K562 (cell line): ENCODE measurements at regions not wholly inside any gene's neighbourhood (a gene's known extent, or its start where the extent isn't known, plus 50 kb on each side); places are given as distances from the start of the nearest gene placed in this dataset.

Source experiments
- ATAC-seq: fragments of 200-7000 bp; cut with Tn5 transposase; 3 replicates; pipeline ENCODE4 v1.9.1; 2020; ENCODE audit warnings: moderate library complexity
- BruUV-seq: library from RNA; stranded (reverse); fragments of 400-500 nt; replicated peaks from 2 replicates; lab custom pipeline; 2021; lab: Mats Ljungman, UMichigan
- CTCF ChIA-PET: fragments of 300-600 bp; formaldehyde crosslinking; extraction: SDS; loops from one replicate; lab custom pipeline; 2021; ENCODE audit warnings: low intra/inter-chr PET ratio; lab: Yijun Ruan, JAX
- POLR2A ChIA-PET: fragments of 300-600, 350-650 bp; sonication (Branson Sonifier 250); formaldehyde crosslinking; extraction: SDS; loops from one replicate; lab custom pipeline; 2021; ENCODE audit warnings: antibody characterized with exemption, inconsistent platforms; lab: Yijun Ruan, JAX
- DNase-seq, 4 experiments: peaks; one replicate each; pipeline versions ENCODE4 v3.0.0 to v3.0.0-alpha.2; 2011 to 2018; ENCODE audit warnings: low spot score in 3 of 4, mixed read lengths in 3 of 4; ENCODE audit errors: extremely low read depth in 1 of 4
- FAIRE-seq: peaks from 2 replicates; lab custom pipeline; 2011; peaks lifted over from hg19 to GRCh38; lab: Jason Lieb, UNC
- H2AFZ ChIP-seq: 2 replicates; pipeline ENCODE4 v1.6.0; 2011; ENCODE audit warnings: low read depth, low read length, control low read depth, inconsistent platforms
- H3K27ac ChIP-seq: fragments of 200-600 bp; 3 replicates; pipeline ENCODE4 v1.8.0; 2011; ENCODE audit warnings: low read depth, mild to moderate bottlenecking, control low read depth, inconsistent platforms, low read length, moderate library complexity, mixed read lengths; ENCODE audit errors: extremely low read depth
- H3K27me3 ChIP-seq, 2 experiments: fragments of 300-600 bp in 1 of 2; 2 replicates in 1 of 2; 3 replicates in 1 of 2; pipeline versions ENCODE4 v1.6.0 to v1.8.0; 2011; ENCODE audit warnings: inconsistent platforms in 2 of 2, low read length in 2 of 2, mild to moderate bottlenecking in 1 of 2, mixed read lengths in 1 of 2, moderate library complexity in 1 of 2; ENCODE audit not compliant: control insufficient read depth in 2 of 2, insufficient read depth in 2 of 2
- H3K36me3 ChIP-seq: fragments of 300-600 bp; 3 replicates; pipeline ENCODE4 v1.8.0; 2011; ENCODE audit warnings: mild to moderate bottlenecking, low read length, inconsistent platforms; ENCODE audit not compliant: control insufficient read depth, insufficient read depth
- H3K4me1 ChIP-seq, 2 experiments: fragments of 200-600 bp in 1 of 2; replicated peaks in 1 of 2; 2 replicates in 1 of 2; 3 replicates in 1 of 2; pipeline versions ENCODE4 v1.5.1 to v1.8.0; 2011; ENCODE audit warnings: inconsistent platforms in 2 of 2, low read length in 2 of 2, mild to moderate bottlenecking in 1 of 2, mixed read lengths in 1 of 2, moderate library complexity in 1 of 2; ENCODE audit not compliant: control insufficient read depth in 2 of 2, insufficient read depth in 2 of 2
- H3K4me2 ChIP-seq: 2 replicates; pipeline ENCODE4 v1.6.1; 2011; ENCODE audit warnings: low read length, control low read depth, inconsistent platforms, mixed read lengths; ENCODE audit not compliant: insufficient read depth
- H3K4me3 ChIP-seq: fragments of 200-600 bp; sonication (generic), shearing (Covaris generic); 2 replicates; pipeline ENCODE4 v1.5.1; 2016; ENCODE audit warnings: control low read depth, inconsistent platforms
- H3K79me2 ChIP-seq: fragments of 200-600 bp; 3 replicates; pipeline ENCODE4 v1.8.0; 2011; ENCODE audit warnings: low read length, inconsistent platforms; ENCODE audit not compliant: control insufficient read depth, insufficient read depth
- H3K9ac ChIP-seq, 2 experiments: 2 replicates each; pipeline versions ENCODE4 v1.6.0 to v1.6.1; 2011; ENCODE audit warnings: low read depth in 2 of 2, low read length in 2 of 2, control low read depth in 1 of 2, inconsistent platforms in 1 of 2, mild to moderate bottlenecking in 1 of 2, mixed read lengths in 1 of 2; ENCODE audit not compliant: insufficient read depth in 1 of 2
- H3K9me1 ChIP-seq: one replicate; pipeline ENCODE4 v1.6.0; 2011; ENCODE audit warnings: inconsistent platforms, mild to moderate bottlenecking, low read length, moderate library complexity; ENCODE audit not compliant: control insufficient read depth, insufficient read depth
- H3K9me3 ChIP-seq: replicated peaks from 2 replicates; pipeline ENCODE4 v1.5.1; 2011; ENCODE audit warnings: low read depth, low read length, inconsistent platforms; ENCODE audit not compliant: control insufficient read depth, insufficient read depth
- H4K20me1 ChIP-seq: replicated peaks from 2 replicates; pipeline ENCODE4 v1.6.1; 2011; ENCODE audit warnings: low read length, inconsistent platforms, mixed read lengths; ENCODE audit not compliant: control insufficient read depth, insufficient read depth
- CEBPB ChIP-seq: fragments of 450-650 bp; IDR thresholded peaks from 2 replicates; pipeline ENCODE4 v1.6.1; 2016; ENCODE audit warnings: missing genetic modification characterization, missing compliant biosample characterization
- CEBPG ChIP-seq, 3 experiments: fragments of 200-800 bp in 1 of 3; sonication (Bioruptor generic) in 1 of 3; sonication (generic) in 1 of 3; formaldehyde crosslinking in 1 of 3; IDR thresholded peaks in 2 of 3; conservative IDR thresholded peaks in 1 of 3; 2 replicates each; pipeline versions ENCODE4 v1.6.1 to v1.8.0; 2016 to 2022; ENCODE audit warnings: missing compliant biosample characterization in 2 of 3, missing genetic modification characterization in 2 of 3, mild to moderate bottlenecking in 1 of 3, missing genetic modification reagents in 1 of 3
- E2F3 ChIP-seq: fragments of 250-450 bp; sonication (Bioruptor Pico); IDR thresholded peaks from 2 replicates; pipeline ENCODE4 v1.4.0; 2020; ENCODE audit warnings: mild to moderate bottlenecking
- HNRNPL ChIP-seq: fragments of 200-400 bp; formaldehyde crosslinking; IDR thresholded peaks from 2 replicates; pipeline ENCODE4 v1.6.1; 2017; ENCODE audit warnings: low read depth, mild to moderate bottlenecking, low read length
- KLF10 ChIP-seq: fragments of 250-450 bp; sonication (Bioruptor Pico); IDR thresholded peaks from 2 replicates; pipeline ENCODE4 v1.6.1; 2021; ENCODE audit warnings: matching md5 sums
- NCOA6 ChIP-seq: fragments of 450-650 bp; IDR thresholded peaks from 2 replicates; pipeline ENCODE4 v1.6.1; 2017; ENCODE audit warnings: mild to moderate bottlenecking
- RBM15 ChIP-seq: fragments of 200-400 bp; formaldehyde crosslinking; IDR thresholded peaks from 2 replicates; pipeline ENCODE4 v1.6.1; 2018; ENCODE audit warnings: mild to moderate bottlenecking, low read length, moderate library complexity; ENCODE audit not compliant: insufficient read depth
- SMAD4 ChIP-seq: fragments of 250-450 bp; sonication (Bioruptor Pico); conservative IDR thresholded peaks from 2 replicates; pipeline ENCODE4 v1.8.0; 2021; ENCODE audit warnings: inconsistent platforms, mild to moderate bottlenecking, moderate library complexity
- XRCC4 ChIP-seq: IDR thresholded peaks from one replicate; pipeline ENCODE4 v1.6.1; 2011; ENCODE audit not compliant: insufficient read depth, insufficient read length; ENCODE audit errors: extremely low read depth
- ZKSCAN3 ChIP-seq: fragments of 250-450 bp; sonication (Bioruptor Pico); IDR thresholded peaks from 2 replicates; pipeline ENCODE4 v1.4.0; 2020
- ZNF212 ChIP-seq: fragments of 450-650 bp; formaldehyde crosslinking; IDR thresholded peaks from 2 replicates; pipeline ENCODE4 v1.4.0; 2020; ENCODE audit warnings: mild to moderate bottlenecking
- WGBS: fragments of 100-300 bp; shearing (Covaris generic); methylation state at CpG from one replicate; pipeline ENCODE4 v1.1.6; 2016; ENCODE audit warnings: low coverage, mixed read lengths; ENCODE audit not compliant: insufficient coverage; ENCODE audit errors: missing lambda C conversion rate; 5-methylcytosine and 5-hydroxymethylcytosine counted together
- in situ Hi-C: fragments of 300-500 bp; cut with MboI; formaldehyde crosslinking; loops from 4 replicates; pipeline ENCODE4 v1.15.0; 2018; ENCODE audit warnings: inconsistent platforms, mixed read lengths
- intact Hi-C: fragments of 100-400 bp; cut with micrococcal nuclease; formaldehyde crosslinking; loops from 2 replicates; pipeline ENCODE4 v1.14.2; 2022
- TF ChIP-seq, protein P1 (sequence below), 3 experiments: fragments of 200-800 bp in 1 of 3; sonication (Bioruptor generic) in 1 of 3; sonication (generic) in 1 of 3; formaldehyde crosslinking in 1 of 3; IDR thresholded peaks; 2 replicates each; pipeline versions ENCODE4 v1.6.1 to v1.8.0; 2016 to 2022; ENCODE audit warnings: mild to moderate bottlenecking in 2 of 3, missing compliant biosample characterization in 2 of 3, missing genetic modification characterization in 2 of 3, missing genetic modification reagents in 1 of 3
- TF ChIP-seq, protein P2 (sequence below), 3 experiments: IDR thresholded peaks in 2 of 3; conservative IDR thresholded peaks in 1 of 3; 2 replicates each; pipeline ENCODE4 v1.5.1; 2011 to 2012; ENCODE audit warnings: low read length in 3 of 3, mild to moderate bottlenecking in 3 of 3, control low read depth in 2 of 3, improper control_type of control experiment in 1 of 3, inconsistent platforms in 1 of 3, low read depth in 1 of 3, mixed read lengths in 1 of 3, moderate library complexity in 1 of 3; ENCODE audit not compliant: insufficient read depth in 2 of 3

DNA sequence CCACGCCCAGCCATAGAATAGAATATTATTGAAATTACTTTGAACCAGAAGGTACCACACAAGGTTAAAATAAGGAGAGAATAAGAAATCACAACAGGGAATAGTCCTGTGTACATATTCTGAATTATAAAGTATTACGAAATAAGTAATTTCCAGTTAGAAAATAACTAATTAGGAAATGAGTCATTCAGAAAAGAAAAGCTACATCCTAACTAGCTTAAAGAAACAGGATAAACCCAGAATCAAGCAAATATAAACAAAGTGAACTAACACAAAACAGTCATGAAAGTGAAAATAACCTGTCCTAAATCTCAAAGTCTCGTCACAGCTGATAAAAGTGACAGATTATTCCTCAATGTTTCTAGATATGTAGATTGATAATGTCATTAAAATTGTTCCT is 74.8 kb upstream of the NEBL start:
- intact Hi-C loops (no loop called here), in situ Hi-C loops (no loop called here)
- no peak for DNase-seq
- Histone ChIP-seq H3K9me3 (no peaks in the 10 kb centered on the region), H3K9me1 (no peaks in the 10 kb centered on the region), H3K4me1 (no peaks in the 10 kb centered on the region), H3K9ac (no peak overlapping the region), H2AFZ (no peak overlapping the region), H3K36me3 (no peaks in the 10 kb centered on the region), H3K27me3 (no peaks in the 10 kb centered on the region), H3K27ac (no peak overlapping the region), H3K4me3 (no peak overlapping the region), H3K4me2 (no peak overlapping the region), H4K20me1 (no peaks in the 10 kb centered on the region), H3K79me2 (no peaks in the 10 kb centered on the region)
- no peak for FAIRE-seq
- CTCF ChIA-PET: no interaction called here
- no peak for ATAC-seq
- no peak for TF ChIP-seq ZNF212 (CRISPR knock-in tag)
- no peak for TF ChIP-seq KLF10 (CRISPR knock-in tag)
- TF ChIP-seq RBM15: no peak
- peak; percentile 69 for TF ChIP-seq CEBPB (tag)
- no peak for TF ChIP-seq CEBPG (CRISPR knock-in tag; IDR thresholded peaks at IDR 0.05)
- TF ChIP-seq CEBPG (tag; conservative IDR thresholded peaks at IDR 0.05 in 1 of 2, IDR thresholded peaks at IDR 0.05 in 1 of 2): peak in 1 of 2 experiments; percentile 52; a peak in 1 of 4 replicates
- no peak for TF ChIP-seq HNRNPL
- 36% methylated on average over 3 of the region's 3 CpGs for WGBS
- BruUV-seq: no TSS peak
- POLR2A ChIA-PET: no interaction called here

DNA sequence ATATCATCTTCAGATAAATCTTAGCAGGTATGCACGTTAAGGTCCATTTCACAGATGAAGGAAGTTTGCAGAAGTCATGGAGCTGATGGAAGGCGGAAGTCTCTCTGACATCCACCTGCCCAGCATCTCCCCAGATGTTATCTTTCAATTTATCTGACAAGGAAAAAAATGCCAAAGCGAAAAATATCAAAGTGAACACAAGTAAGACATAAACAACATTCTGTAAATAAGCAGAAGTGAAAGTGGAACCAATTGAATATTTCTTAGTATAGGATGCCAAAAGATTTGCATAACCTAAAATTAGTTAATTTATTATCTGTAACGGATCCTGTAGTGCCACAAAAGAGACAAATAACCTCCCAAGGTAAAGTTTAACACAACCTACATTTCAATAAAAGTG is 73.6 kb upstream of the NEBL start:
- in situ Hi-C loops (no loop called here), intact Hi-C loops (no loop called here)
- ATAC-seq: no peak
- no peak overlapping the region for H2AFZ ChIP-seq
- POLR2A ChIA-PET: interaction anchor here (0.9 kb wide), 1 partner anchor 8 kb away, joined by 3 read pairs; no protein-coding TSS in a partner anchor
- no peak overlapping the region for H3K27ac ChIP-seq
- H3K9me1 ChIP-seq: no peaks in the 10 kb centered on the region
- WGBS: 29% methylated on average over 4 of the region's 4 CpGs
- H3K4me2 ChIP-seq: no peak overlapping the region
- no peak for DNase-seq
- H4K20me1 ChIP-seq: no peaks in the 10 kb centered on the region
- no peak overlapping the region for H3K4me3 ChIP-seq
- TF ChIP-seq, protein P1, sequence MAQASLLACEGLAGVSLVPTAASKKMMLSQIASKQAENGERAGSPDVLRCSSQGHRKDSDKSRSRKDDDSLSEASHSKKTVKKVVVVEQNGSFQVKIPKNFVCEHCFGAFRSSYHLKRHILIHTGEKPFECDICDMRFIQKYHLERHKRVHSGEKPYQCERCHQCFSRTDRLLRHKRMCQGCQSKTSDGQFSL (CRISPR knock-in tag; IDR thresholded peaks at IDR 0.05): no peak
- TF ChIP-seq, protein P1 (tag; IDR thresholded peaks at IDR 0.05): no peak
- TF ChIP-seq E2F3 (no peak), NCOA6 (no peak), ZKSCAN3 (CRISPR knock-in tag) (no peak), SMAD4 (CRISPR knock-in tag) (no peak), XRCC4 (no peak)
- TF ChIP-seq, protein P2, sequence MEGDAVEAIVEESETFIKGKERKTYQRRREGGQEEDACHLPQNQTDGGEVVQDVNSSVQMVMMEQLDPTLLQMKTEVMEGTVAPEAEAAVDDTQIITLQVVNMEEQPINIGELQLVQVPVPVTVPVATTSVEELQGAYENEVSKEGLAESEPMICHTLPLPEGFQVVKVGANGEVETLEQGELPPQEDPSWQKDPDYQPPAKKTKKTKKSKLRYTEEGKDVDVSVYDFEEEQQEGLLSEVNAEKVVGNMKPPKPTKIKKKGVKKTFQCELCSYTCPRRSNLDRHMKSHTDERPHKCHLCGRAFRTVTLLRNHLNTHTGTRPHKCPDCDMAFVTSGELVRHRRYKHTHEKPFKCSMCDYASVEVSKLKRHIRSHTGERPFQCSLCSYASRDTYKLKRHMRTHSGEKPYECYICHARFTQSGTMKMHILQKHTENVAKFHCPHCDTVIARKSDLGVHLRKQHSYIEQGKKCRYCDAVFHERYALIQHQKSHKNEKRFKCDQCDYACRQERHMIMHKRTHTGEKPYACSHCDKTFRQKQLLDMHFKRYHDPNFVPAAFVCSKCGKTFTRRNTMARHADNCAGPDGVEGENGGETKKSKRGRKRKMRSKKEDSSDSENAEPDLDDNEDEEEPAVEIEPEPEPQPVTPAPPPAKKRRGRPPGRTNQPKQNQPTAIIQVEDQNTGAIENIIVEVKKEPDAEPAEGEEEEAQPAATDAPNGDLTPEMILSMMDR (IDR thresholded peaks at IDR 0.05 in 2 of 3, conservative IDR thresholded peaks at IDR 0.05 in 1 of 3; ENCODE audit: insufficient read depth in 2 of 3, low read depth in 1 of 3, low read length in 3 of 3): no peak
- TF ChIP-seq, all 486 proteins: peak for 0
- Histone ChIP-seq H3K4me1 (no peaks in the 10 kb centered on the region), H3K79me2 (no peaks in the 10 kb centered on the region), H3K36me3 (no peaks in the 10 kb centered on the region), H3K9me3 (no peaks in the 10 kb centered on the region), H3K27me3 (no peaks in the 10 kb centered on the region), H3K9ac (no peak overlapping the region)
- CTCF ChIA-PET: no interaction called here
- no peak for FAIRE-seq
- BruUV-seq: no TSS peak
